NCI-H1105 treated with DMSO at 0.1 percent for 48 hours (cell line): ENCODE measurements at regions not wholly inside any gene's neighbourhood (a gene's known extent, or its start where the extent isn't known, plus 50 kb on each side); places are given as distances from the start of the nearest gene placed in this dataset.

Source experiments
- DNase-seq: peaks from one replicate; lab custom pipeline; 2025; lab: John Stamatoyannopoulos, UW

GRCh38 chr5:18111906-18112465 lies 477.7 kb downstream of the TAF11L14 start:
- DNase-seq = no peak

- DNase-seq = no peak
Measured at GRCh38 chr5:18113721-18114120, 479.5 kb downstream of the TAF11L14 start.

DNA sequence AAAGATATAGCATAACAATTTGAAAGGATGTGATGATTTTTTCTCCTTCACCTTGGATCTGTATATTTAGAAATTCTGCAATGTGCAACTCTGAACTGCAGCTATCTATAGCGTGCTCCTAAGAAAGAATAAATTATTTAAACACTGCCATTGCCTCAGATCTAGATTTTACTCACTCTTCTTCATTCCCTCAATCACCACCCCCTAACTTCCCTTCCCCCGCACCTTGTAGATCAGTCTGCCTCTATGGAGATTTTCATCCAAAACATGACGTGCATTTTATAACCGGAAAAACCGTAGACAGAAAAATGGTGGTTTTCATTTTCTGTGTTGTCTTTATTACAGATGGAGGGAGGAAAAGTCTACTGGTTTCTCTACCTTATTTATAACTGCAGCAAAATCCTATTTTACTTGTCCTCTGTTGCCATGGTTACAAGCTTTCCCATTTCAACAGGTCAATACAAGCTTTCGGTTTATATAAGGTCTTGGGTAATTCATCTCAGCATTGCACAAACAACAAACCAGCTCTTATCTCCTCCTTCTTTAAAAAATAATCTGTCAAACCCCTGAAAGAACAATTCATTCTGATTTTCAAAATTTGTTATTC lies 480.0 kb downstream of the TAF11L14 start:
- no peak for DNase-seq

- no peak for DNase-seq
Measured at GRCh38 chr5:18117968-18118367, 483.7 kb downstream of the TAF11L14 start.

- DNase-seq = no peak
Measured at GRCh38 chr5:18119156-18119785, 485.0 kb downstream of the TAF11L14 start.

DNA sequence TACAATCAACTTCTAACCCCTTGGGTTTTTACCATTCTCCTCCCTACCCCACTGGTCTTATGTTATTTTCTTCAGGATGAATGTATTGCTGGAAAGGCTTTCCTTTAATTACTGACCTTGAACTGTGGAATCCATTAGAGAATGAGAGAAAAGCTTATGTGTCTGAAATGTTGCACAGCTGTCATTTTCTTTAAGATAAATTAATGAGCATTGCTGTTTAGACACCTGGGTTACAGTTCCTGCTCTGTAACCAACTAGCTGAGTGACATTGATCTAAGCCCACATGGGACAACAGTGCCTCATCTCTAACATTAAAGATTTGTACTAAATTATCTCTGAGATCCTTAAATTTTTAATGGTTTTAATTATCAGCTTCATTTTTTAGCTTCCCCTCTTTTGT lies 507.0 kb downstream of the TAF11L14 start:
- DNase-seq = no peak

GRCh38 chr5:18142831-18143230 lies 508.6 kb downstream of the TAF11L14 start:
- DNase-seq = no peak

- DNase-seq = no peak
Measured at GRCh38 chr5:18152671-18153070, 518.4 kb downstream of the TAF11L14 start.

DNA sequence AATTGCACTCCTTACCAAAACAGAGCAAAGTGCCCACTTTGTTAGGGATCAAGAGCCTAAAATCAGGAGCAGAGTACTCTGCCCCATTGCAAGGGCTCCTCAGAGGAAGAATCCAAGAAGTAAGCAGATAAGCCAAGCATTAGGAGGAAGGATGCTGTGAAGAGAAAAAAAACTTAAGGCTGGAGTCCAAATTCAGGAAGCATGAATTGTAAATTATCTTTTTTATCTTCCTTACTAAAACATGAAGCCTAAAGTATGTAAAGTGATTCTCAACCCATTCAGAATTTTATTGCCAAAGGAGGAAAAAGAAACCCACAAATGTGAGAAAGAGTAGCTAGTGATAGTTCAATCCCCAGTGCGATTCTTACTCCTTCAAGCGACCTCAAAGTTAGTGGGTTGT lies 523.9 kb downstream of the TAF11L14 start:
- no peak for DNase-seq

GRCh38 chr5:18159331-18159730 lies 525.1 kb downstream of the TAF11L14 start:
- DNase-seq = no peak

- no peak for DNase-seq
Measured at GRCh38 chr5:18171684-18172083, 537.4 kb downstream of the TAF11L14 start.

DNA sequence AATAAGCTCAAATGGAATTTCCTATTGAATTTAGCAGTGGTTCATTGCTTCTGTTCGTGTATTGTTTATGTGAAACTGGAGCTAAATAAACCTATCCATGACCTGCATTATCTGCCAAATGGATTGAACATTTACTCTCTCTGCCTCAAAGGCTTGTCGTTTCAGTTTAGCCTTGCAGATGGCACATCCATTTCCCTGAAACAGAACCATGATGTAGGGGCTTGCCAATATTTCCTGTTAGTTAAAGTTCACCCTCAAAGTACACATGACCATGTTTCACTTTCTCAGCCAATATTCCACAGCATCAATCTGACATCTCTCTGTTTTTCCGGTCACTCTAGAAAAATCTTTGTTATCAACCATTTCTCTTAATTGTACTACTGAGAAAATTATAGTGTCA lies 545.3 kb downstream of the TAF11L14 start:
- no peak for DNase-seq

DNA sequence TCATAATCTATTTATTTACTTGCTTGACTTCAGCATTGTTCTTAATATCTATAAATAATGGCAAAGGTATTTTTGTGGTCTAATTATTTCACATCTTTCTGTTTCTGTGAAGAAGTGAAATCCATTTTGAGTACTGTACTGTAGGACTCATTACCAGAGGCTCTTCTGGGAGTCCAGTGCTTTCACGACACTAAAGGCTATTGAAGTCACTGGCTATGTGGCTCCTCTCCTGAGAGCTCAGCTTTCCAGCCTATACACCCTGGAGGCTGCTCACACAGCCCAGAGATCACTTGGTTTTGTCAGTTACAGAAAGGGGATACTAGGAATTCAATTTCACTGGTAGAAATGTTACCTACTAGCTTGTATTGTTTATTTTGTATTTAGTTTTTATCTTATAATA lies 547.3 kb downstream of the TAF11L14 start:
- no peak for DNase-seq

GRCh38 chr5:18195910-18196309 lies 561.6 kb downstream of the TAF11L14 start:
- no peak for DNase-seq

- no peak for DNase-seq
Measured at GRCh38 chr5:18197734-18198133, 563.5 kb downstream of the TAF11L14 start.

DNA sequence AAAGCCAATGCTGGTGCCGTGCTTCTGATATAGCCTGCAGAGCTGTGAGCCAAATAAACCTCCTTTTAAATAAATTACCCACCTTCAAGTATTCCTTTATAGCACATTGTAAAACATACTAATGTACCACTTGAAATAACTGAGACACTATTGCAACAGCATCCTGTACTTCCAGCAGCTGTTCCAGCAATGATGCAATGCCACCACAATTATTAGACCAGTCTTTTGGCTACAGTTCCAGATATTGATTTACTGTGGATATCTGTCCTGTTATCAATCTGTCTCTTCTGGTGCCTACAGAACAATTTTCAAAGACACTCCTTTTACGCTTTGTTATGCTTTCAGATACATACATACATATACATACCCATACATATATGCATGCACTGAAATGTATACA lies 567.9 kb downstream of the TAF11L14 start:
- no peak for DNase-seq

DNA sequence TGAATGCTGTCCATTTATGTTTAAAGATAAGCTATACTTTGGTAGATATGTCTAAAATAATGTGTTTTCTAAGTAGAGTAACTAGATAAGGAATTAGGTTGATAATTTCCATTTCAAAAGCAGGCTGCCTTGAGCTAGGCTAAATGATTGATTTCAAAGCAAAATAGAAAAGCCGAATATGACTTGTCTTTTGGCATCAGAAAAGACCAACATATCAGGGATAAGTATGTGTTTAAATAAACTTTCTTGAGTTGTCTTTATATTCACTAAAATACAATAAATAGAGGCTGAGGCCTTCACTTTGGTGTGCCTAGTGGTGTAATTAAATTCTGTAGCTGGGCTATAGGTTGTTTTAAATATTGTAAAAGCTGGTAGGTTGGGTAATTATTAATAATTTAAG lies 569.0 kb downstream of the TAF11L14 start:
- DNase-seq = no peak

DNA sequence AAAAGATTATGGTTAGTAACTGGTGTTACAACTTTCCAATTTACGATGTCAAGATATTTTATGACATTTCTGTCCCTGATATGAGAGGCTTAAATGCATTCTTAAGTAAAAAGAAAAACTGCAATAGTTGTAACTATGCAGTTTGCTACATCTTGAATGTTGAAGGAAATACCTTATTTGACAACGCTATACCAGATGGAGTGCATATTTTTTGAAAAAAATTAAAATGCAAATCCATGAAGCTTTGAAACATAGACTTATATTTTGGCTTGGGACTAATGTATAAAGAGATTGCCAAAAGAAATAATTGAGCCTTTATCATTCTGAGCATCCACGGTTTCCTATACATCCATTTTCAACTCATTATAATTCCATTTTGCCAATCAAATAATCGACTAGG lies 579.4 kb downstream of the TAF11L14 start:
- DNase-seq = no peak

DNA sequence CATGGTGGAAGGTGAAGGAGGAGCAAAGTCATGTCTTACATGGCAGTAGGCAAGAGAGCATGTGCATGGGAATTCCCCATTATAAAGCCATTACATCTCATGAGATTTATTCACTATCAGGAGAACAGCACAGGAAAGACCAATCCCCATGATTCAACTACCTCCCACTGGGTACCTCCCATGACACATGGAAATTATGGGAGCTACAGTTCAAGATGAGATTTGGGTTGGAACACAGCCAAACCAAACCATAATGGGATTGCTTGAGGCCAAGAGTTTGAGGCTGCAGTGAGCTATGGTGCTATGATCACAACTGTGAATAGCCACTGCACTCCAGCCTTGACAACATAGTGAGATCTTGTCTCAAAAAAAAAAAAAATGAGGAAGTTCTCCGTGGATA lies 581.8 kb downstream of the TAF11L14 start:
- DNase-seq = no peak

DNA sequence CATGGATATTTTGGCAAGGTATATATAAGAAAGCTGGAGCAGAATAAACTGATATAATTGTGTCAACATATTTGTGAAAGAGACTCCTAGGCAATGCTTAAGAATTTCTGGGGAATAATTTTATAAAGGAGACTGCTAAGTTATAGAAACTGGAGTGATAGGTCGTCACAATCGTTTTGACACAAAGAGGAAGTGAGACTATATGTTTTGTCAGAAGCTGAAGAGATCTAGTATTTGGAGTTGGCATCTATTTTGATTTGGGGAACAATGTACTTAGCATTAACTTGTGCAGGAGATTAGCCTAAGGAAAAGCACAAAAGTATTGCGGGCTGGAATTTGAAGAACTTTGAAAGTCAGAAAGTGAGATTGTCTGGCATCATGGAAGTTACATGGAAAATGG lies 582.5 kb downstream of the TAF11L14 start:
- DNase-seq = no peak

DNA sequence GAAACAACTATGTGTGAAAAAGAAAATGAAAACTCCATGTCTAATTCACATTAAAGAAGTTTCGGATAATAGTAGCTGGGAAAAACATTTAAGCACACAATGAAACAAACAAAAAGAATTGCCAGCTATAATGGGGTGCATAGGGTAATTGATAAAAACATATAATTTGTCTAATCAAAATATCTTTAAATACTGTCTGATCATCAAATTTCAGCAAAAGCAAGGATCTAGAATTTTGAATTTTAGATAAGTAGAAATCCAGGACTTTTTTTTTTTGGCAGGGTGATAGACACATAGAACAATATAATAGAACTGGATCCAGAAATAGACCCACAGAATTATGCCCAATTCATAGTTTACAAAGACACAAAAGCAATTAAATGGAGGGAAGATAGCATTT lies 585.0 kb downstream of the TAF11L14 start:
- DNase-seq = no peak

DNA sequence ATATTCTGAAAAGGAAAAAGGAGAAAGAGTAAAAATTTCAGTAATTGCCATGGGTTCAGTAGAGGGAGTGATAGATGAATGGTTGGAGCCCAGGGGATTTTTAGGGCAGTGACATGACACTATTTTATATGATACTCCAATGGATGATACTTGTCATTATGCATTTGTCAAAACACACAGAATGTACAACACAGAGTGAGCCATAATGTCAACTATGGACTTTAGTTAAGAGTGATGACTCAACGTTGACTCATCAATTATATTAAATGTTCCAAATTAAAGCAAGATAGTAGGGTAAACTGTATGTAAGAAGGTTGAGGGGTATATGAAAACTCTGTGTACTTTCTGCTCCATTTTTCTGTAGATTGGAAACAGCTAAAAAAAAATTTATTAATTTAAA lies 586.4 kb downstream of the TAF11L14 start:
- DNase-seq = no peak

DNA sequence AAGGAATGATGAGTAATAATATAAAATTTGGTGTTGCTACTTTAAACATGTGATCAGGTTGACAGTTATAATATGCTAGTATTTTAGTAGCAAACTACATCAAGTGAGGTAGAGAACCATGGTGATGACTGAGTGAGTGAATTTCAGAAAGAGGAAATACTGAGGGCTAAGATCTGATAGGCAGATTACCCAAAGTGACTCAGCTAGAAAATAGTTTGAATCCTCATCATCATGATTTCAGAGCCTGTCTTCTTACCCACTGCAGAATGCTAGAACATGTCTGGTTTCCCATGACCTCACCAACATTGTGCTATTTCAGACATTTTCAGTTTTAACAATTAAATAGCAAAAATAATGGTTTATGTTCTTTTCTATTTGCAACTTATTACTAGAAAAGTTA lies 602.1 kb downstream of the TAF11L14 start:
- no peak for DNase-seq

DNA sequence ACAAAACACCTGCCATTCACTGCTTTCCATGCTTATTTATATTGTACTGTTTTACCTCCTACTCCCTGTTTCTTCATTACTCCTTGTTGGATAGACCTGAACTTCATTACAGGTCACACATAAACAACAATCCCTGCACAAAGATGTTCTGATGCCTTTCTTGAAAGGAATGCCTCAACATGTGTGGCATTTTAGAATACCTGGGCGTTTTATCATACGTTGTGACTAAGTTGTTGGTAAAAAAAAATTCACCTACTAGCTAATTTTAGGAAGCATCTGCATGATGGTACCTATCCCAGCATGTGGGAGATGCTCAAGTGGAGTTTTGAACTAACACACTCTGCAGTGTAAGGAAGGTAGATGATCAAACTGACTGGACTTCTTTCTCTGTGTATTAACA lies 604.1 kb downstream of the TAF11L14 start:
- DNase-seq = no peak
